Neural crest cell (in vitro differentiated cells): ENCODE measurements at regions not wholly inside any gene's neighbourhood (a gene's known extent, or its start where the extent isn't known, plus 50 kb on each side); places are given as distances from the start of the nearest gene placed in this dataset.
"Not testable (repeated sequence)": the region's sequence is repeated elsewhere in the genome, so short reads cannot be mapped to it uniquely, and the experiment has no call there.

Source experiments
- DNase-seq: peaks from one replicate; pipeline ENCODE4 v3.0.0; 2021; ENCODE audit warnings: low read depth, mixed read lengths, low spot score
- H3K27ac Mint-ChIP-seq: one replicate; pipeline ENCODE4 v1.8.0; 2021; ENCODE audit warnings: mild to moderate bottlenecking, mixed read lengths; ENCODE audit not compliant: unreplicated experiment
- H3K27me3 Mint-ChIP-seq: 2 replicates; pipeline ENCODE4 v1.8.0; 2021; ENCODE audit warnings: low read depth, mild to moderate bottlenecking, mixed read lengths
- H3K36me3 Mint-ChIP-seq: 2 replicates; pipeline ENCODE4 v1.8.0; 2021; ENCODE audit warnings: low read depth, mild to moderate bottlenecking, mixed read lengths
- H3K4me1 Mint-ChIP-seq: 2 replicates; pipeline ENCODE4 v1.8.0; 2021; ENCODE audit warnings: mixed read lengths
- H3K4me3 Mint-ChIP-seq: one replicate; pipeline ENCODE4 v1.8.0; 2021; ENCODE audit warnings: mild to moderate bottlenecking, mixed read lengths
- H3K9me3 Mint-ChIP-seq: 2 replicates; pipeline ENCODE4 v1.8.0; 2021; ENCODE audit warnings: mixed read lengths
- TF ChIP-seq, protein P1 (sequence below): fragments of 200-600 bp; sonication (generic); conservative IDR thresholded peaks from 2 replicates; pipeline ENCODE4 v1.5.0; 2021; ENCODE audit warnings: antibody characterized with exemption, mild to moderate bottlenecking

- no peak for DNase-seq
- Mint-ChIP-seq H3K27ac (peak overlapping the region; percentile 54), H3K4me1 (peaks cover 19% of the 10 kb centered on the region), H3K36me3 (no peaks in the 10 kb centered on the region), H3K9me3 (no peaks in the 10 kb centered on the region), H3K4me3 (no peak overlapping the region), H3K27me3 (no peaks in the 10 kb centered on the region)
- TF ChIP-seq, protein P1, sequence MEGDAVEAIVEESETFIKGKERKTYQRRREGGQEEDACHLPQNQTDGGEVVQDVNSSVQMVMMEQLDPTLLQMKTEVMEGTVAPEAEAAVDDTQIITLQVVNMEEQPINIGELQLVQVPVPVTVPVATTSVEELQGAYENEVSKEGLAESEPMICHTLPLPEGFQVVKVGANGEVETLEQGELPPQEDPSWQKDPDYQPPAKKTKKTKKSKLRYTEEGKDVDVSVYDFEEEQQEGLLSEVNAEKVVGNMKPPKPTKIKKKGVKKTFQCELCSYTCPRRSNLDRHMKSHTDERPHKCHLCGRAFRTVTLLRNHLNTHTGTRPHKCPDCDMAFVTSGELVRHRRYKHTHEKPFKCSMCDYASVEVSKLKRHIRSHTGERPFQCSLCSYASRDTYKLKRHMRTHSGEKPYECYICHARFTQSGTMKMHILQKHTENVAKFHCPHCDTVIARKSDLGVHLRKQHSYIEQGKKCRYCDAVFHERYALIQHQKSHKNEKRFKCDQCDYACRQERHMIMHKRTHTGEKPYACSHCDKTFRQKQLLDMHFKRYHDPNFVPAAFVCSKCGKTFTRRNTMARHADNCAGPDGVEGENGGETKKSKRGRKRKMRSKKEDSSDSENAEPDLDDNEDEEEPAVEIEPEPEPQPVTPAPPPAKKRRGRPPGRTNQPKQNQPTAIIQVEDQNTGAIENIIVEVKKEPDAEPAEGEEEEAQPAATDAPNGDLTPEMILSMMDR = no peak
Observed at GRCh38 chr5:133865113-133865512, 103.3 kb downstream of the C5orf15 start.

DNA sequence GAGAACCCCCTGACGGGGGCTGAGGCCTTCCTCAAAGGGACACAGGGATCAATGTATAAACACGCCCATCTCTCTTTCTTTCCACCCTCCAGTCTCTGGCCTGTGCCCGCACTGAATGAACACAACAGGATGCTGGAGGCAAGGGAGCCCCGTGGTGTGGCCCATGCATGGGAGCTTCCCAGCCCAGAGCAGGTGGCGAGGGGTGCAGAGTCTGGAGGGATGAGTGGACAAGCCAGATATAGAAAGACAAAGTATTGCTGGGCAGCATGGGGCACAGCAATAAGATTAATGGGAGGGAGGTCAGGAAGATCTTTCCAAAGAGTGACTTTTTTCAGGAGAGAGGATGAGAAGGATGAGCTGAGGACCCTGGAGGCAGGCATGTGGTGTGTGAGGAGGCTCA lies 103.7 kb downstream of the C5orf15 start:
- TF ChIP-seq, protein P1 = no peak
- H3K27ac Mint-ChIP-seq = no peak overlapping the region
- H3K36me3 Mint-ChIP-seq = no peaks in the 10 kb centered on the region
- H3K9me3 Mint-ChIP-seq = no peaks in the 10 kb centered on the region
- no peaks in the 10 kb centered on the region for H3K27me3 Mint-ChIP-seq
- no peak overlapping the region for H3K4me3 Mint-ChIP-seq
- H3K4me1 Mint-ChIP-seq = peaks cover 19% of the 10 kb centered on the region
- no peak for DNase-seq

DNA sequence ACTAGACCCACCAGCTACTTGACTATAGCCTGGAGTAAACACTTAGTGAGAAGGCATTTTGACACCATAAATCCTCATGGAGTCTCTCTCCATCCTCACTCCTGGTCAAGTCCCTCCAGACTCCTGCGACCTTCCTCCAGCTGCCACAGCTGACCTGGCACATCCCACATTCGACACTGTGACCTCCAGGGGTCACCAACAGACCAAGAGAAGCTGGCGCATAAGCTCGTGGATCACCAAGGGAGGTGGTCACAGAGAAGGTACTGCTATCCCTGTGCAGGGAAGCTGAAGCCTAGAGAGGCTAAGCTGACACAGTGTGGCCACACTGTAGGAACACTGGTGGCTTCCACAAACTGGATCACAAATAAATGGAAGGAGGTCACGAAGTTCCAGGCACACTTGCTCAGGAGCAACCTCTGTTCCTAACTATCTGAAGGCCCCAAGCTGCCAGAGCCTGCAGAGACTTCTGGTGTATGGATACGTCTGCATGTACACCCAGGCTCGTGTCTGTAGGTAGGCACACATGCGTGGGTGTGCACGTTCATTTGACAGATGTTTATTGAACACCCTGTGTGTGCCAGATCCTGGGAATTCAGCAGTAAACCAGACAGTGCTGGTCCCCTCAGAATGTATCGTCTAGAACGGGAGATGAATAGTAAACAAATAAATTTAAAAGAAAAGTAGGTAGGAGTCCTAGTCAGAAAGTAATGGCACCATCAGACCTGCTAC lies 104.4 kb downstream of the C5orf15 start:
- Mint-ChIP-seq H3K9me3 (no peaks in the 10 kb centered on the region), H3K27ac (no peak overlapping the region), H3K36me3 (peaks cover 2% of the 10 kb centered on the region), H3K4me1 (peaks cover 14% of the 10 kb centered on the region), H3K4me3 (no peak overlapping the region), H3K27me3 (no peaks in the 10 kb centered on the region)
- TF ChIP-seq, protein P1 = no peak
- no peak for DNase-seq

GRCh38 chr5:133861161-133861737 lies 107.2 kb downstream of the C5orf15 start:
- TF ChIP-seq, protein P1 = no peak
- no peaks in the 10 kb centered on the region for H3K27me3 Mint-ChIP-seq
- DNase-seq = no peak
- peaks cover 14% of the 10 kb centered on the region for H3K4me1 Mint-ChIP-seq
- H3K4me3 Mint-ChIP-seq = no peak overlapping the region
- no peaks in the 10 kb centered on the region for H3K9me3 Mint-ChIP-seq
- no peak overlapping the region for H3K27ac Mint-ChIP-seq
- H3K36me3 Mint-ChIP-seq = peaks cover 2% of the 10 kb centered on the region

DNA sequence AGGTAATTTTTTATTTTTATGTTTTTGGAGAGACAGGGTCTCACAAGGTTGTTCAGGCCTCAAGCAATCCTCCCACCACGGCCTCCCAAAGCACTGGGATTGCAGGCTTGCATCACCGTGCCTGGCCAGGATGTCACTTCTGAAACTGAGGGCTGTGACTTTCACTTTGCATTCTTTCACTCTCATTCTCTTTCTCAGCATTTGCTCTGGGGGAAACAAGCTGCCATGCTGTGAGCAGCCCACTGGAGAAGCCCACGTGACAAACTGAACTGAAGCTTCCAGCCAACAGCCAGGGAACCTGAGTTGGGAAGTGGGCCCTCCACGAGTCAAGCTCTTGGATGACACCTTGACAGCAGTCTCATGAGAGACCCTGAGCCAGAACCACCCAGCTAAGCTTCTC lies 109.4 kb downstream of the C5orf15 start:
- TF ChIP-seq, protein P1 = no peak
- DNase-seq = no peak
- H3K36me3 Mint-ChIP-seq = peaks cover 2% of the 10 kb centered on the region
- no peaks in the 10 kb centered on the region for H3K9me3 Mint-ChIP-seq
- no peak overlapping the region for H3K27ac Mint-ChIP-seq
- H3K4me3 Mint-ChIP-seq = no peak overlapping the region
- H3K27me3 Mint-ChIP-seq = no peaks in the 10 kb centered on the region
- H3K4me1 Mint-ChIP-seq = peaks cover 9% of the 10 kb centered on the region

DNA sequence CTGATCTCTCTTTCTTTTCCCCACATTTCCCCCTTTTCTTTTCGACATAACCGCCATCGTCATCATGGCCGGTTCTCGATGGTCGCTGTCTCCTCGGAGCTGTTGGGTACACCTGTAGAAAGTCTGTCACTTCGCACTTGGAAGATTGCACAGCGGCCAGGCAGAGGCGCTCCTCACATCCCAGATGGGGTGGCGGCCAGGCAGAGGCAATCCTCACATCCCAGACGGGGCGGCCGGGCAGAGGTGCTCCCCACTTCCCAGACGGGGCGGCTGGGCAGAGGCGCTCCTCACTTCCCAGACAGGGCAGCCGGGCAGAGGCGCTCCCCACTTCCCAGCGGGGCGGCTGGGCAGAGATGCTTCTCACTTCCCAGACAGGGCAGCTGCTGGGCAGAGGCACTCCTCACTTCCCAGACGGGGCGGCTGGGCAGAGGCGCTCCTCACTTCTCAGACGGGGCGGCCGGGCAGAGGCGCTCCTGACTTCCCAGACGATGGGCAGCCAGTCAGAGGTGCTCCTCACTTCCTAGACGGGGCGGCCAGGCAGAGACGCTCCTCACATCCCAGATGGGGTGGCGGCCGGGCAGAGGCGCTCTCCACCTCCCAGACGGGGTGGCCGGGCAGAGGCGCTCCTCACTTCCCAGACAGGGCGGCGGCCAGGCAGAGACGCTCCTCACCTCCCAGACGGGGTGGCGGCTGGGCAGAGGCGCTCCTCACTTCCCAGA lies 110.7 kb downstream of the C5orf15 start:
- H3K9me3 Mint-ChIP-seq, H3K27ac Mint-ChIP-seq, H3K4me3 Mint-ChIP-seq, H3K36me3 Mint-ChIP-seq, H3K4me1 Mint-ChIP-seq, DNase-seq, H3K27me3 Mint-ChIP-seq: not testable (repeated sequence)
